ENCODE measurements at regions not wholly inside any gene's neighbourhood (a gene's known extent, or its start where the extent isn't known, plus 50 kb on each side); places are given as distances from the start of the nearest gene placed in this dataset.

- no peak for TF ChIP-seq CHD7 (IDR thresholded peaks at IDR 0.05; ENCODE audit: insufficient replicate concordance, low read length)
- TF ChIP-seq SIX5 (IDR thresholded peaks at IDR 0.05; ENCODE audit: low read depth, low read length) = no peak
- TF ChIP-seq TAF1 (IDR thresholded peaks at IDR 0.05; ENCODE audit: low read depth, low read length) = no peak
- TF ChIP-seq CBX8 (IDR thresholded peaks at IDR 0.05; ENCODE audit: borderline replicate concordance, low read depth, low read length) = no peak
- no peak for TF ChIP-seq YY1 (IDR thresholded peaks at IDR 0.05; ENCODE audit: low read depth, low read length)
Observed at GRCh38 chr9:27717991-27718390, 144.7 kb upstream of the C9orf72 start (continued).
